HL-60 (cell line): ENCODE measurements at regions not wholly inside any gene's neighbourhood (a gene's known extent, or its start where the extent isn't known, plus 50 kb on each side); places are given as distances from the start of the nearest gene placed in this dataset.

Experiments used
- DNase-seq, 2 experiments: peaks; one replicate each; pipeline ENCODE4 v3.0.0-alpha.2; 2010 to 2020; ENCODE audit warnings: low read depth in 1 of 2, low spot score in 1 of 2
- H3K27ac ChIP-seq: fragments of 250-450 bp; sonication (Bioruptor Pico); replicated peaks from 2 replicates; pipeline ENCODE4 v1.5.1; 2020; ENCODE audit warnings: mild to moderate bottlenecking, moderate library complexity
- H3K27me3 ChIP-seq: fragments of 250-450 bp; sonication (Bioruptor Pico); 2 replicates; pipeline ENCODE4 v1.5.1; 2021; ENCODE audit warnings: mild to moderate bottlenecking, moderate library complexity; ENCODE audit not compliant: insufficient read depth, poor library complexity, severe bottlenecking
- H3K4me3 ChIP-seq: replicated peaks from 2 replicates; pipeline ENCODE4 v1.5.1; 2011; ENCODE audit warnings: mild to moderate bottlenecking, control low read depth, low read length; ENCODE audit not compliant: insufficient read depth
- CTCF ChIP-seq: IDR thresholded peaks from one replicate; pipeline ENCODE4 v1.5.1; 2011; ENCODE audit warnings: low read length, control low read depth, inconsistent platforms; ENCODE audit not compliant: insufficient read depth
- GABPA ChIP-seq: IDR thresholded peaks from 2 replicates; pipeline ENCODE4 v1.6.1; 2012; ENCODE audit warnings: low read depth
- POLR2AphosphoS5 ChIP-seq: IDR thresholded peaks from 2 replicates; pipeline ENCODE4 v1.6.1; 2012; ENCODE audit warnings: low read depth
- REST ChIP-seq: IDR thresholded peaks from 2 replicates; pipeline ENCODE4 v1.6.1; 2012; ENCODE audit warnings: low read depth; ENCODE audit not compliant: insufficient replicate concordance
- SPI1 ChIP-seq: IDR thresholded peaks from 2 replicates; pipeline ENCODE4 v1.6.1; 2012; ENCODE audit warnings: low read depth, mild to moderate bottlenecking, borderline replicate concordance

GRCh38 chr3:26247712-26248111 lies 374.9 kb upstream of the LRRC3B start:
- Histone ChIP-seq H3K27me3 (peaks cover 4% of the 10 kb centered on the region), H3K4me3 (no peak overlapping the region), H3K27ac (no peak overlapping the region)
- TF ChIP-seq GABPA (no peak), SPI1 (no peak), POLR2AphosphoS5 (no peak), REST (no peak), CTCF (no peak)
- no peak for DNase-seq

GRCh38 chr3:26252001-26252400 lies 370.6 kb upstream of the LRRC3B start:
- no peak for TF ChIP-seq CTCF
- no peak for TF ChIP-seq REST
- TF ChIP-seq POLR2AphosphoS5: no peak
- TF ChIP-seq GABPA: no peak
- no peak for TF ChIP-seq SPI1
- Histone ChIP-seq H3K27ac (no peak overlapping the region), H3K4me3 (no peak overlapping the region), H3K27me3 (peaks cover 4% of the 10 kb centered on the region)
- DNase-seq: no peak

- Histone ChIP-seq H3K4me3 (no peak overlapping the region), H3K27ac (no peak overlapping the region), H3K27me3 (no peaks in the 10 kb centered on the region)
- no peak for DNase-seq
- no peak for TF ChIP-seq CTCF
These were observed 366.3 kb upstream of the LRRC3B start for GRCh38 chr3:26256224-26256623.

- no peaks in the 10 kb centered on the region for H3K27me3 ChIP-seq
- no peak overlapping the region for H3K27ac ChIP-seq
- no peak overlapping the region for H3K4me3 ChIP-seq
- TF ChIP-seq SPI1 (no peak), GABPA (no peak)
- no peak for DNase-seq
These were observed 363.4 kb upstream of the LRRC3B start for GRCh38 chr3:26259176-26259575.
